ENCODE measurements at regions not wholly inside any gene's neighbourhood (a gene's known extent, or its start where the extent isn't known, plus 50 kb on each side); places are given as distances from the start of the nearest gene placed in this dataset.

DNA sequence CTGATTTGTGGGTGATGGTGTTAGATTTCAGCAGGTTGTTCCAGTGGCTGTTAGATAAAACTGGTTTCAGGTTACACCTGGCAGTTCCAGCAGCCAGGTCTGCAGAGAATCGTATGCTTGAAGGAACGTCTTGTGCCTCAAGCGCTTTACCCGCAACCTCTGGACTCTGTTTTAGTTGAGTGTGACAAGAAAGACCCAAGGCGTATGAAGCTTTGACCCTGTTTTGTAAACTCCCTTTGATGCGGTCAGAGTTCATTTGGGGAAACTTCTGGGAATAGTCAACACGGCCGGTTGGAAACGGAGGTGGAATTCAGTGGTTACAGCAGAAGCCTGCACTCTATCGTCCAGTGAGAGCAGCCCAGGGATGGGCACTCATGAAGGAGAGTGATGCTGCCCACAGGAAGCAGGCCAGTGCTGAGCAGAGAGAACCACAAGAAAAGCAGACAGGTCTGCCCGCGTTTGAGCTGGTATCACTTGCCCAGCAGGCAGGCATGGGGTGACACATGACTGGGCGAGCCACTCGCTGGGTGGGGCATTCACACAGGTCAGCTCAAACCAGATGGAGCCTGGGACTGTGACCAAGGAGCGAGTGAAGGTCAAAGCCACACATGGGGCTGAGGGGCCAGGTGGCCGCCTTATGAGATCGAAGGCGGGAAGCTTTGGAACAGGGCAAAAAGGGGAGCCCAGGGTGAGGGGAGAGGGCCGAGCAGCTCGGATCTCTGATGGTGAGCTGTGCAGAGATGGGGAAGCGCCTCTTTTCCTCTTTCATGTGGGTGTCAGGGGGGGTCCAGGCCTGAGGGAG is 99.6 kb upstream of the MBOAT2 start:
- no peak for DNase-seq

DNA sequence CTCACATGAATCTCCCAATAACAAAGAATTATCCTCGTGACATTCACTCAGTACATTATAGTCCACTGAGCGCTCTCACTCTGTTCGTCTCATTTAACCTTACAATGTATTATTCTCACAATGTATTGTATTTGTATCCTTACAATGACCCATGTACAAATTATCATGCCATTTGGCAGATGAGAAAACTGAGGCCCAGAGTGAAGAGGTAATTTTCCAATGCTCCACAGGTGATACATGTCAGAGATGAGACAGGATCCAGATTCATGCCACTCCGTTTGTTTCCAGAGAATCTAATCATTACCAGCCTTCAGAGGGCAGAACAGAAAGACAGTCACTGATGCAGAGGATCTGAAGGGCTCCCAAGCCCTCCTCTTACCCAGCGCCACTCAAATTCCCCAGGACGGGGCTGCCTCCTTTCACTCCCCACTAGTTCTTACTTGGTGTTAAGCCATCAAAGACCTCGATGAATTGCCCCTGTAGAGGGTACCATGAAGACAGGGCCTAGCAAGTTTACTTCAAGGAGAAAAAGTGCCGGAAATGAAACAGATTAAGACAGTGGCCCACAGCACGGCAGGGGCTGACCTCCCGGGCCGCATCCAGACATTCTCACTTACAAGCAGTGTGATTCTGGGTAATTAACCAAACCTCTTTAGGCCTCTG is 98.4 kb upstream of the MBOAT2 start:
- DNase-seq, result no peak

DNA sequence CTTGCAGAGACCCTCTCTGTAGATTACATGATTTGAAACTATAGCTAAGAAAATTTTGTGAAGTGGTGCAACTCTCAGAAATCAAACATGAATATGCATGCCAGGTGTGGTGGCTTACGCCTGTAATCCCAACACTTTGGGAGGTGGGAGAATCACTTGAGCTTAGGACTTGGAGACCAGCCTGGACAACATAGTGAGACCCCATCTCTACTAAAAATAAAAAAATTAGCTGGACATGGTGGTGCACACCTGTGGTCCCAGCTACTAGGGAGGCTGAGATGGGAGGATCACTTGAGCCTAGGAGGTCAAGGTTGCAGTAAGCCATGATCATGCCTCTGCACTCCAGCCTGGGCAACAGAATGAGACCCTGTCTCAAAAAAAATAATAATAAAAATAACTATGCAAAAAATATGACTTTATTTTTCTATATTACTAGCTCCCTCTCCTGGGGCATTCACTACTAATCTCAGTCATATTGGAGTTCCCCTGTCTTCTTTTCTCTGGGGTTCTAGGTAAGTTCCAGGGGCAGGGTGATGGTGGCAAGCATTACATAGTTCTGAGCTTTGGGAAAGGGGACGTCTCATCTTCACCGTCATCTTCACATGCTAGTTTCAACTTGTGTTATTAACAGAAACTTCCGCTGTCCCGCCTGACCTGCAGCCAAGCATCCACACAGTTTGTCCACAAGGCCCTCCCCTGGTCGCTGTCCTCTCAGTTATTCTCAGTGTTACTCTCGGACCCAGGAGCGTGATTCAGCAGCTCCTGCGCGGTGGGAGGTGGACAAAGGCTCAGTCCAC is 96.8 kb upstream of the MBOAT2 start:
- no peak for DNase-seq

DNA sequence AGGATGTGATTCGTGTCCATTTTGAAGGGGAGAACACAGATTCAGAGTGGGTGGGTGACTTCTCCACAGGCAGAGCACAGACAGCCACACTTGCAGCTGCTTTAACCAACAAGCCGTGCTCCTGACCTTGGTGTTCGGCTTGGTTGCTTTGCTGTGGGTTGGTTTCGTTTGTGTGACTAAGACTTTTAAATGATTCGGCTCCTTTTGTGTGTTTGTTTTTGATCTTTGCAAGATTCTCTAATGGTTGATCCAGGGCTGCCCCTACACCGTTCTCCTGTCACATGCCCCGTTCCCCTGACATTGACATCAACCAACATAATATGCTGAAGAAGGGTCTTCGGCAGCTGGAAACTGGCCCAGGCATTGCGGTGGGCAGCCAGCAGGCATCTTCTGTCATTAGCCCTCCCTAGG is 95.9 kb upstream of the MBOAT2 start:
- DNase-seq, result peak; percentile 66

DNA sequence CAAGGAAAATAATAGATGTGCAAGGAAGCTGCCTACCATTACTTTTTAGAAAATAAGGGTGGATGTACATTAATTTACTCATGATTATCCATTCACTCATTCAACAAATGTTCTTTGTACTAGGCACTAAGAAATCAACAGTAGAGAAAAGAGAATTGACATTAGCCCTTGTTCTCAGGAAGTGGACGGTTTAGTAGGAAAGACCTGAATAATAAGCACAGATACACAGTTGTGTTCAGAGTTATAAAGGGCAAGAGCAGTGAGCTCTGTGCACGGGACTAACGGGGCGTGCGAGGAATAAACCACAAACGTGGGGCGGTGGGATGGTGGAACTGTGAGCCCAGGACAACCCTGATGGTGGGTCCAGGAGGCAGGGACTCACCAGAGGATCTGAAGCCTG is 94.4 kb upstream of the MBOAT2 start:
- no peak for DNase-seq

DNA sequence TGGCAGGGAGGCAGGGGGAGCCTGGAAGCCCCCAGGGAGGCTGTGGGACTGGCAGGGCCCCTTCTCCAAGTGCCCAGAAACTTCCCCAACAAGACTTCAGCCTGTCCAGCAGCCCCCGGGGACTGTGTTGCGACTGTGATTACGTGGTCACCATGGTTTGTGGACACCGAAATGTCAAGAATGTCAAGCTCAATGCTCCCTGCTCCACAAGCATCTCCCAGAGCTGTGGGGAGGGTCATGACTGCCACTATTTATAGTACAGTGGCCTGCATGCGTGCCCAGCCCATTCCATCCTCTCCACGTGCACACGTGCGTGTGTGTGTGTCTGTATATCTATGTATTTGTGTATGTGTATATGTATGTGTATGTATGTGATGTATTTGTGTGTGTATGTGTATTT is 93.8 kb upstream of the MBOAT2 start:
- DNase-seq, result peak; percentile 24

DNA sequence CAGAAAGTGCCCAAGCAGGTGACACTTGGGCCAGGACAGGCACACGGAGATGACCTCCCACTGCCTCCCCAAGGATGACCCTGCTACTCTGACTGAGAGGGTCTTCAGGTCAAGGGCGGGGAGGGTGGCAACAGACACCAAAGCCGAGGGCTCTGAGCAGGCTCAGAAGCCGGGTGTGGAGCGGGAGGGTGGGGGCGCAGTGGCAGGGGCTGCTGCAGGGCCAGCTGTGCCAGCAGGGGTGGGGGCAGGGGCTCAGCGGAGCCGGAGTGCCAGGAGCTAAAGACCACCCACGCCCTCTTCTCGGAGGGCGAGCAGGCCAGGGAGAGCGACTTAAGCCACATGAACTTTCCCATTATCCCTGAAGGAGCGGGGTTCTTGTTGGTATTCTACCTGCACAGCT is 93.3 kb upstream of the MBOAT2 start:
- no peak for DNase-seq

DNA sequence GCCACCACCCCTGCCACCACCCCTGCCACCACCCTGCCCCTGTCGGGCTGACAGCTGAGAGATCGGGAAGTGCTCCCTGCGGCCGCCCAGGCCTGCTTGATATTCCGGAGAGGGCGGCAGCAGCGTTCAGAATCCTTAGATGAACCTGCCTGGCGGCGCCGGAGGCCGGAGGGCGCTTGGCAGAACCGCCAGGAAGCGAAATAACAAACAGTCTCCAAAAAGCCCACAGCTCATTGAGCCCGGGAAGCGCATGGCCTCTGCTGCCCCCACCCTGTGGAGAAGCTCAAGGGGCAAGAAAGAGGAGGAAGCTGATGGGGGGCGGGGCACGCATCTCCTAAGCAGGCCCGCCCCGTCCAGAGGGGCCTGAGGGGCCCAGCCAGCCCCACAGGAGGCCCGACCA is 92.2 kb upstream of the MBOAT2 start:
- DNase-seq, result no peak

DNA sequence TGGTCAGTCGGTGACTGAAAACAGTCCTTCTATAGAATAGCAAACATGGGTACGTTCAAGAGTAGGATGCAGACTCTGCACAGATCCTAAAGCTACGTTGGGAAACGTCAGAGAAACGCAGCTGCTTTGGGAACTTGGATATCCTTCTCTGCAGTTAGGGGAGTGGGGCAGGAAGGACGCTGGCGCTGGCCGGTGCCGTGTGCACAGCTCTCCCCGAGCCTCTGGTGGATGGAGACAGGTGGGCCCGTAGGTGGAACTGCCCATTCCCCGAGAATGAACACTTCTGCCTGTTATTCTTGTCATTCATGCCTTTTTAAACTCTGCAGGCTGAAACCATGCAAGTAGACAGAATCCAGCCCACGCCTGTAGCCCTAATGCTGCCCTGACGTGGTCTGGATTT is 91.7 kb upstream of the MBOAT2 start:
- no peak for DNase-seq

DNA sequence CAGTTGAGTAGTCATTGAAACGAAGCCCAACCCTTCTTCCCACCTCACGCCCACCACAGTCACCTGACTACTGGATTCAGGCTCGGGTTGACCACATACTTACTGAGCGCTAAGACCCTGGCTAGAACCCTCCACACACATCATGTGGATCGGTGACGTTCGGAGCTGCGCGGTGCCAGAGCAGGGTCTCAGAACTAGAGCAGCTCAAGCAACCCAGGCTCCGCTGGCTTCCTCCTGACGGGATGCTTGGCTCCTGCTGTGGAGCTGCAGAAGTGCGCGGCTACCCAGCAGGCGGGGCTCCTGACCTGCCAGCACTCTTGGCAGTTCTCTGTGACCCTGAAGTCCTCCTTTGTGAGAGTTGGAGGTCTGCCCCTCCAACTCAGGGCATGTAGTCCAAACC is 90.6 kb upstream of the MBOAT2 start:
- no peak for DNase-seq

DNA sequence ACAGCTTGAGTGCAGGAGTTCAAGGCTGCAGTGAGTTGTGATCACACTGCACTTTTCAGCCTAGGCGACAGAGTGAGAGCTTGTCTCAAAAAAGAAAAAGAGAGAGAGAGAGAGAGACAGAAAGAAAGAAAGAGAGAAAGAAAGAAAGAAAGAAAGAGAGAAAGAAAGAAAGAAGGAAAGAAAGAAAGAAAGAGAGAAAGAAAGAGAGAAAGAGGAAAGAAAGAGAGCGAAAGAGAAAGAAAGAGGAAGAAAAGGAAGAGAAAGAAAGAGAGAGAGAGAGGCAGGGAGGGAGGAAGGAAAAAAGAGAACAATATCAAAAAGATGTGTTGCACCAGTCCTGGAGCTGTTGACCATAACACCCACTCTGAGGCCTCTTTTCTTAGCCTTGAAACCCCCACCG is 89.8 kb upstream of the MBOAT2 start:
- no peak for DNase-seq

DNA sequence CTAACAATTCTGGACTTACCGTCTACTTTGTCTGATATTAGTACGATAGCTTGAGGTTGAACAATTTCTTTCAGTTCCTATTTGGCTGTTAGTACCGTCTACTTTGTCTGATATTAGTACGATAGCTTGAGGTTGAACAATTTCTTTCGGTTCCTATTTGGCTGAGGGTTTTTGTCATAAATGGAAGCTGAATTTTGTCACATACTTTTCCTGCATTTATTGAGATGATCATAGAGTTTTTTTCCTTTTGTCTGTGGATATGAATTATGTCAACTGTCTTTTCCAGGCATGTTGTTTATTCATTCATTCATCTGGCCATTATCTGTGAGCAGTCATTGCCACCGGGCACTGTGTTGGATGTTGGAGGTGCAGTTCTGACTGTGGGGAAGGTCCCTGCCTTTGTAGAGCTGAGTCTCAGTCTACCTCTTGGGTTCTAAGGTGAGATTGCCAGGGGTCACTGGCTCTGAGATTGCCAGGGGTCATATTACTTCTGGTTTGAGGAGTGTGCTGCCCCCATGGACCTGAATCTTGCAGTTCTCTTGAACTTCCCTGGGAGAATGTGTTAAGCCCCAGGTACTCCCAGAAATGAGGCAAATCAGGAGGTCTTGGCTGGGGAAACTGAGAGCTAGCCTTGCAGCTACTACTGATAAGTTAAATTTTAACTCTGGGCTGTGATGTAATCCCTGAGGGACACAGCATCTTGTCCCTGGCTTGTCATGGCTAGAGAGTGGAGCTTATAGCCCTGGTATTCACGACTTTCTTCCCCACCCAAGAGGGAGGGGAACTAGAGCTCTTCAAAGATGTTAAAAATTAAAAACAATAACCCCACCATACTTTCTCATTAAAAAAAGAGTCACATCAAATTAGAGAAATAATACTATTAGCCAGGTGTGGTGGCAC is 89.1 kb upstream of the MBOAT2 start:
- DNase-seq, result no peak

DNA sequence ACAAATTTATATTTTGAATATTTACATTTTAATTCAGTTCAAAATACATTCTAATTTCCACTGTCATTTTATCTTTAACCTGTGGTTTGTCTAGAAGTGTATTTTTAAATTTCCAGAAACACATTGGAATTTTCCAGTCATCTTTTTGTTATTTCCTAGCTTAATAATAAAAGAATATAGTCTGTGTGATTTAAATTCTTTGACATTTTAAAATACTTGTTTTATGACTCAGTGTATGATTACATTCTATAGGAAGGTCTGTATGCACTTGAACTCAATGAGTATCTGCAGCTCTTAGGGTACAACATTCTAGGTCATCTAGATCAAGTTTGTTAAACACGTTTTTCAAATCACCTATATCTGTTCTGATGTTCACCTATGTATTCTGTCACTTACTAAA is 88.3 kb upstream of the MBOAT2 start:
- DNase-seq, result no peak

DNA sequence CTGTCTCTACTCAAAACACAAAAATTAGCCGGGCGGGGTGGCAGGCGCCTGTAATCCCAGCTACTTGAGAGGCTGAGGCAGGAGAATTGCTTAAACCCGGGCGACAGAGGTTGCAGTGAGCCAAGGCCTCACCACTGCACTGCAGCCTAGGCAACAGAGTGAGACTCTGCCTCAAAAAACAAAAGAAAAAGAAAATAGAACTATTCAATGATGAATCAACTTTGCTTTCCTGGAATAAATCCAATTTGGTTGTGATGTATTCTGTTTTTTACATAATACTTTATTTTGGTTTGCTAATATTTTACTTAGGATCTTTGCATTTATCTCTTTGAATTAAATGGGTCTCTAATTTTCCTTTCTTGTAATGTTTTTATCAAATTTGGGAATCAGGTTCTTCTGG is 86.3 kb upstream of the MBOAT2 start:
- DNase-seq, result no peak

DNA sequence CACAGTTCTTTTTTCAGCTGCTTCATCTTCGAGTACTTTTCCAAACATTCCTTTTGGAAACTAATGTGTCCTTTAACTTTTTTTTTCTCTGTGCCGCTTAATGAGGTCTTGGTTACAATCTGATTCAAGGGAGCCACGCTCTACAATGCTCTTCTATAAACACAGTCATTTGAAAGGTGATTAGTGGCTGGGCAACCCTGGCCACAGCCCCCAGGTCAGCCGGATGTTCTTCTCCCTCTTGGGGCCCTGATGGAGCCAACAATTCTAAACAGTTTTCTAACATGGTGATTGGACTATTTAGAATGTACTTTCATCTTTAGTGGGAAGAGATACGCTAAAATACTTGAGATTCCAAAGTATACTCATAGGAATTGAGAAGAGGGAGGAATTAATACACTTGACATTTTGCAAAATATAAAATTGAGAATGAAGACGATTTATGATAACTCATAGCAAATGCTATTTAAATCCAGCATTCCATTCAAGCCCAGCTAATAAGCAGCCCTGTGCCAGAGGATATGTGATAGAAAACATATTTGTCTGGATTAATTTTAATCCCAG is 83.7 kb upstream of the MBOAT2 start:
- DNase-seq, result no peak

DNA sequence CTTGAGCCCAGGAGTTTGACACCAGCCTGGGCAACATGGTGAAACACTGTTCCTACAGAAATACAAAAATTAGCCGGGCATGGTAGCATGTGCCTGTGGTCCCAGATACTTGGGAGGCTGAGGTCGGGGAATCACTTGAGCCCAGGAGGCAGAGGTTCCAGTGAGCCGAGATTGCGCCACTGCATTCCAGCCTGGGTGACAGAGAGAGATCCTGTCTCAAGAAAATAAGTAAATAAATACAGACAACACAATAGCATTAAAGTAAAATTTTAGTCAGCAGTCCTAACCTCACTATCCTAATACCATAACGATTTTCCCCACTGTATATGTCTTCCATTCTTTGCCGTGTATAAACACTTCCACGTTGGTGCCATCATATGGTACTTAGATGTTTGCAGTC is 83.0 kb upstream of the MBOAT2 start:
- DNase-seq, result no peak

DNA sequence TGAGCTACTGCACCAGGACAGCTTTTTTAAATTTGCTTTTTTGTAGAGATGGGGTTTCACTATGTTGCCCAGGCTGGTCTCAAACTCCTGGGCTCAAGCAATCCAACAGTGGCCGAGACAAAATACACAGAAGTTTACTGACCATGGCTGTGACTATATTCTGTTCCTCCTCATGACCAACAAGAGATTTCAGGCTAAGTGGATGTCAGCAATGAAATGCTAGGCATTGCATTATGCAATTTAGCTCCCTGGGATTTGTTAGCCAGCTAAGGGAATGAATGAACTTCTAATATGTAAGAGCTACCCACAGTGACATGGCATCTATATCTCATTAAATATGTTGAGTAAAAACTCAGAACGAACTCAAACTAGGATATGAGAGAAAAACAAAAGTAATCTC is 81.9 kb upstream of the MBOAT2 start:
- no peak for DNase-seq

DNA sequence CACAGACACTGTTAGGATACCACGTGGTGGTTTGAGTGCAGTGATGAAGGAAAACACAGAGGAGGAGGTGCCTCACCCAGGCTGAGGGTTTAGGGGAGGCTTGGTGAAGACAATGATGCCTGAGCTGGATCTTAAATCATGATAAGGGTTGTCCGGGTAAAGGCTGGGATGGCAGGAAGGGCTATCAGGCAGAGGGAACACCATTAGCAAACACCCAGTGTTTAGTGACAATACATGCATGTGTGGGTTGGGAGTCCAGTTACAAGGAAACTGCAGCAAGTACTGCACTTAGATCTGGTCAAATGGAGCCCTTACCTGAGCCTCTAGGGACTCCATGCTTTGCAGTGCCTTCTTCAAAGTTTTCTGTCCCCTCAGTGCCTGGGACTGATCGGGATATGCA is 79.8 kb upstream of the MBOAT2 start:
- no peak for DNase-seq

DNA sequence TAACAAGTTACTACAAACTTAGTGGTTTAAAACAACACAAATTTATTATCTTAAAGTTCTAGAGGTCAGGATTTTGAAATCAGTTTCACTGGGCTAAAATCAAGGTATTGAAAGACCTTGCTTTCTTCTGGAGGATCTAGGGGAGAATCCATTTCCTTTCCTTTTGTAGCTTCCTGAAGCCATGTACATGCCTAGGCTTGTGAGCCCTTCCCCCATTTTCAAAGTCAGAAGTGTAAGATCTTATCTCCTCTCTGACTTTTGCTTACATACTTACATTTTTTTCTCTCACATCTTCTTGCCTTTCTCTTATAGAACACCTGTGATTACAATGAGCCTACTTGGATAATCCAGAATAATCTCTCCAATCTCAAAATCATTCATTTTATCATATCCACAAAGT is 78.7 kb upstream of the MBOAT2 start:
- DNase-seq, result no peak

DNA sequence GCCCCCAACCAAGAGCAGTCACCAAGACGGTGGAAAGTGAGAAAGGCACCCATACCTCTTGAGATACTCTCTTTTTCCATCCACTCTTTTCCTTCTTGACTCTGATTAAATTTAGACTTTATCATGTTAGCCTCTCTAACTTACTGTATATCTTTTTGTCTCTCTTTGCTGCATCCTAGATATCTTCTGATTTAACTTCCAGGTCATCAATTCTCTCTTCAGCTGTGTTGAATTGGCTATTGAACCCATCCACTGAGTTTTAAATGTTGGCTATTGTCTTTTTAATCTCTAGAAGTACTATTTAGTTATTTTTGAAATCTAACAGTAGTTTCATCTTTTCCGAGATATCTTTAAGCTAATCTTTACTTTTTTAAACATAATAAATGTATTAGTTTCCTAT is 78.3 kb upstream of the MBOAT2 start:
- no peak for DNase-seq

DNA sequence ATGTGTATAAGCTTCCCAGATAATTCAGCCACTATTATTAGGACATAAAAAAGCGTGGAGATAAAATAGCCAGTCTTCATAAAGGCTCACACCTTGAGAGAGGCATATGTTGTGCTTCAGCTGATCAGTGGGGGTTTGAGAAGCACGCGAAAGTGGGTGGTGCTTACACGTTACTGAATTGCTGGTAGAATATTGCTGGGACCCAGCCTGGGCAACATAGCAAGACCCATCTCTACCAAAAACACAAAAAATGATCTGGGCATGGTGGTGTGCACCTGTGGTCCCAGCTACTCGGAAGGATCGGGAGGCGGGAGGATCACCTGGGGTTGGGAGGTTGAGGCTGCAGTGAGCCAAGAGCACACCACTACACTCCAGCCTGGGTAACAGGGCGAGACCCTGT is 74.9 kb upstream of the MBOAT2 start:
- no peak for DNase-seq

DNA sequence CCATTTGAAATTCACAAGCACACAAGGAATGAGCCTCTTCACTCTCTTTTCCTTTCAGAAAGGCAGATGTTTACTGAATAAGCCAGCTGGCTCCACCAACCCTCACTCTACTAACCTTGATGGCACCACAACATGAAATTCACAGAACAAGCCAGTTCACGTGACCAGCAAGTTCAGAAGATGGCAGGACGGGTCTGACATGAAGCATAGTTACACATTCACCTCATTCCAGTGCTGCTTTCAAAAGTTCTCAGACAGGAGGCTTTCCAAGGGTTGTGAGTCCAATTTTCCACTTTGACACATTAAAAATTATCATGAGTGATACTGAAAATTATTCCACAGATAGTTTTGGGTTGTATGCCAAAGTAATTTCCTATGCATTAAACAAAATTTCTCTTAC is 74.2 kb upstream of the MBOAT2 start:
- DNase-seq, result no peak

DNA sequence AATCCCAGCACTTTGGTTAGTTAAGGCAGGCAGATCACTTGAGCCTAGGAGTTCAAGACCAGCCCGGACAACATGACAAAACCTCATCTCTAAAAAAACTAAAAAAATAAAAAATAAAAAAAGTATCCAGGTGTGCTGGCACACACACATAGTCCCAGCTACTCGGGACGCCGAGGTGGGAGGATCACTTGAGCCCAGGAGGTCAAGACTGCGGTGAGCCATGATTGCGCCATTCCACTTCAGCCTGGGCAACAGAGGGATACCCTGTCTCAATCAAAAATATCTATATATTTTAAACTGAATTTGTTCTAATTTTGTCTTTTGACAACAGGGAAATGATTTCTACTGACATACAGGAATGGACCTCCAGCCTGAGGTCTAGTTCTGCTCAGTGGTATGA is 73.3 kb upstream of the MBOAT2 start:
- no peak for DNase-seq
